GM12874 (cell line): ENCODE measurements at regions not wholly inside any gene's neighbourhood (a gene's known extent, or its start where the extent isn't known, plus 50 kb on each side); places are given as distances from the start of the nearest gene placed in this dataset.

Source experiments
- CTCF ChIP-seq: IDR thresholded peaks from 2 replicates; pipeline ENCODE4 v1.5.1; 2011; ENCODE audit warnings: low read depth, mild to moderate bottlenecking, control low read depth, low read length, moderate library complexity; ENCODE audit not compliant: insufficient read depth

GRCh38 chr12:92335831-92336230, 190.2 kb upstream of the BTG1 start:
- TF ChIP-seq CTCF = no peak

GRCh38 chr12:92334552-92334951, 188.9 kb upstream of the BTG1 start:
- TF ChIP-seq CTCF = no peak

- no peak for TF ChIP-seq CTCF
These were observed 186.9 kb upstream of the BTG1 start for GRCh38 chr12:92332552-92332951.

- no peak for TF ChIP-seq CTCF
These were observed 185.7 kb upstream of the BTG1 start for GRCh38 chr12:92331383-92331782.

- no peak for TF ChIP-seq CTCF
These were observed 185.0 kb upstream of the BTG1 start for GRCh38 chr12:92330654-92331053.

- TF ChIP-seq CTCF = no peak
These were observed 181.2 kb upstream of the BTG1 start for GRCh38 chr12:92326877-92327276.

- TF ChIP-seq CTCF = no peak
These were observed 179.3 kb upstream of the BTG1 start for GRCh38 chr12:92324849-92325500.
